Left lung (tissue), 4 donors: ENCODE measurements at regions not wholly inside any gene's neighbourhood (a gene's known extent, or its start where the extent isn't known, plus 50 kb on each side); places are given as distances from the start of the nearest gene placed in this dataset.

Experiments used
- ATAC-seq: fragments of 200-7000 bp; cut with Tn5 transposase; one replicate; pipeline ENCODE4 v1.9.1; 2020; ENCODE audit warnings: moderate library complexity
- DNase-seq, 4 donors: peaks; one replicate each; pipeline ENCODE4 v3.0.0-alpha.2; 2013 to 2020
- H3K27ac ChIP-seq, 2 donors: fragments of 200-600 bp; sonication (generic) in 1 of 2; one replicate each; pipeline versions ENCODE4 v1.5.0 to v1.8.0; 2020 to 2021
- H3K27me3 ChIP-seq, 2 donors: fragments of 200-600 bp; sonication (generic) in 1 of 2; one replicate each; pipeline versions ENCODE4 v1.5.0 to v1.8.0; 2020 to 2021
- H3K36me3 ChIP-seq, 2 donors: fragments of 200-600 bp; sonication (generic) in 1 of 2; one replicate each; pipeline versions ENCODE4 v1.5.0 to v1.8.0; 2020 to 2021
- H3K4me1 ChIP-seq, 2 donors: fragments of 200-600 bp; one replicate each; pipeline ENCODE4 v1.8.0; 2021
- H3K4me3 ChIP-seq, 2 donors: fragments of 200-600 bp; sonication (generic) in 1 of 2; one replicate each; pipeline versions ENCODE4 v1.5.0 to v1.8.0; 2020 to 2021; ENCODE audit warnings: mild to moderate bottlenecking in 1 of 2
- H3K9me3 ChIP-seq, 2 donors: fragments of 200-600 bp; sonication (generic) in 1 of 2; one replicate each; pipeline versions ENCODE4 v1.5.0 to v1.8.0; 2020 to 2021
- CTCF ChIP-seq, 2 donors: fragments of 200-600 bp; sonication (generic) in 1 of 2; IDR thresholded peaks; one replicate each; pipeline versions ENCODE4 v1.5.0 to v1.8.0; 2021; ENCODE audit warnings: antibody characterized with exemption in 2 of 2
- intact Hi-C, 2 donors: fragments of 100-400 bp; cut with DNase I; formaldehyde crosslinking; loops; one replicate each; pipeline versions ENCODE4 v1.11.2 to v1.14.2; 2022
- donor health status: DM: no; HTN: yes; CAD: no.
- donor health status: DM: no; HTN: no; CAD: no.

DNA sequence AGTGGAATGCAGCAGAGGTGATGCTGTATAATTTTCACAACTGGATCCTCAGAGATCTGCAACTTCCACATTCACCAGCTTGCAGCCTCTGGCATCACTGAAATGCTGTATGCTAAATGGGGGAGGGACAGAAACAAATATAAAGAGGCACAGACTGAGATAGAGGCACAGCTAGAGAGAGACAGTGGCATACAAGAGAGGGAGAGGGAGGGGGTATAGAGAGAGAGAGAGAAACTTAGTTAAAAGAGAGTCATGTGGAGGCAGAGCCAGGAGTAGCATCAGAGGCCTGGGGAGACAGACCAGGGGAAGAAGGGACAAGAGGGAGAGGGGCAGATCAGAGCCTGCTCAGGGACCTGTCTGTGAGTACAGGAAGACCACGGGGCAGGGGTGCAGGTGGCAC, 84.5 kb upstream of the GRIK3 start:
- no peak overlapping the region for H3K4me3 ChIP-seq
- H3K27me3 ChIP-seq, result peaks cover 0 to 17% of the 10 kb centered on the region in 2 donors
- peaks cover 0 to 6% of the 10 kb centered on the region in 2 donors for H3K9me3 ChIP-seq
- ATAC-seq, result no peak
- no peak overlapping the region for H3K27ac ChIP-seq
- H3K36me3 ChIP-seq, result no peaks in the 10 kb centered on the region
- no peak for DNase-seq
- TF ChIP-seq CTCF (IDR thresholded peaks at IDR 0.05), result no peak
- intact Hi-C loops, result no loop called here
- H3K4me1 ChIP-seq, result no peaks in the 10 kb centered on the region

DNA sequence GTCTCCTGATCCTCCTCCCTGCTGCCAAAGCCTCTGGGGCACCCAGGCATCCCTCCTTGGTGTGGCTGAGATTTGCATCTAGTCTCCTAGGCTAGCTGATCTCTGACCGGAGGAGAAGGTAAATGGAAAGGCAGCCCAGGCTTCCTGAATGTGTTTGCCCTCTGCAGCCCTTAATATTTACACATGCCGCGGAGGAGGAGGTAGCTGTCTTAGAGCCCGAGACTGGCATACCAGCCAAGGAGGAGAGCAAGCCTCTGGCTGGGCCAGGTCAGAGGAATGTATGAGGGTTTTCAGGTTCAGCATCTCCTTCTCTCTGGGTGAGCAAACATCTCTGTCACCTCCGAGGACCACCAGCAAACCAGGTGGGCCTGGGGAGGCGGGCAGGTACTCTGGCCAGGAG, 86.0 kb upstream of the GRIK3 start:
- DNase-seq (no peak), ATAC-seq (peak; percentile 86)
- intact Hi-C loops, result no loop called here
- H3K36me3 ChIP-seq, result no peaks in the 10 kb centered on the region
- peaks cover 0 to 6% of the 10 kb centered on the region in 2 donors for H3K9me3 ChIP-seq
- no peaks in the 10 kb centered on the region for H3K4me1 ChIP-seq
- H3K27me3 ChIP-seq, result peaks cover 0 to 17% of the 10 kb centered on the region in 2 donors
- no peak overlapping the region for H3K27ac ChIP-seq
- no peak for TF ChIP-seq CTCF (IDR thresholded peaks at IDR 0.05)
- no peak overlapping the region for H3K4me3 ChIP-seq

DNA sequence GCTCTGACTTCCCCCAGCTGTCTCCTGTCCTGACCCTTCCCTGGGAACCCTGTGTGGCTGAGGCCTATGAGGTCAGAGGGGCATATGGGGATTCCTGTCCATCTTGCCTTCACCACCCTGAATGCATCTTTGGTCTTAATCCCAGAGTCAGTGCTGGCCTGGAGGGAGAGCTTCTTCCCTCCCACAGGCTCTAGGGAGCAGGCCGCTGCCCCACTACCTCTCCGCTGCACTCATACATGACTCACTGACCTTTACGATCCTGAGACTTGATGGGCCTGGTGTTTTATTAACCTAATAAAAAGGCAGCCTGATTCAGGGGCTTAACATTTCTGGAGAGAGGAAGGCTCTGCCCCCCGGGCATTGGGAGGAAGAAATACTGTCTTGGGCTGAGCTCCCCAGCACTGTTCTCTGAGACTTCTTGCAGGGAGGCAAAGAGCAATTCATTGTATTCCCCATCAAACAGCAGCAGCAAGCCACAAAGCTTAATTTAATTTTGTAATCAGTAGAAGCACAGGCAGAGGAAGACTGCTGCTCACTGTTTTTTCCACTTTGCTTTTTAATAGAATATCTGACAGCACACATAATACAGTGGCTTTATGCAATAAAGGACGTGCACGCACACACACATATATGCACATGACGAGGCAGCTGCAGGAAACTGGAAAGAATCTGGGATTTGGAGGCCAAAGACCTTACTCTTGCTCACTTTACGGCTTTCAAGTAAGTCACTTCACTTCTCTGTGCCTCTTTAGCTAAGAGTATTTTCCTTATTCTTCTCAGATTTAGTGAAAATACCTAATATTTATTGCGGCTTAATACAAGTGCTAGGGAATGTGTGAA, 89.2 kb upstream of the GRIK3 start:
- intact Hi-C loops, result no loop called here
- Histone ChIP-seq H3K36me3 (no peaks in the 10 kb centered on the region), H3K27me3 (peaks cover 0 to 17% of the 10 kb centered on the region in 2 donors), H3K9me3 (peaks cover 0 to 6% of the 10 kb centered on the region in 2 donors), H3K27ac (no peak overlapping the region), H3K4me1 (no peaks in the 10 kb centered on the region), H3K4me3 (no peak overlapping the region)
- DNase-seq (no peak), ATAC-seq (no peak)
- no peak for TF ChIP-seq CTCF (IDR thresholded peaks at IDR 0.05)

DNA sequence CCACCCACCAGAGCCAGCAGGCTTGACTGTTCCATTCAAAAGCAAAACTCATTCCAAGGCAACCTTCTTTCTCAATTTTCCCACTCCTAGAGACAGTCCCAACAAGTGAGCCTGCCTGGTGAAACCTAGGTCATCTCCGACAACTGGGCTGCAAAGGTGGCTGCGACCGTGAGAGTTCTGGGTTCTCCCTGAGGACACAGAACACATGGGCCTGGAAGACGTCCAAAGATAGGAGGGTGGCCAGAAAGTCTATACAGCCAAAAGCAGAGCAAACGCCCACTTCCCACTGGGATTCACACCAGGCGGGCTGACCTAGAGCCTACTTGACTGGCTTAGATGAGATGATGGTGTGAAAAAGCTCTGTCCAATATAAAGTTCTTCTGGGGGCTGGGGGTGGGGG, 90.2 kb upstream of the GRIK3 start:
- Histone ChIP-seq H3K9me3 (peaks cover 0 to 6% of the 10 kb centered on the region in 2 donors), H3K27ac (no peak overlapping the region), H3K36me3 (no peaks in the 10 kb centered on the region), H3K4me3 (no peak overlapping the region), H3K4me1 (no peaks in the 10 kb centered on the region), H3K27me3 (peaks cover 0 to 11% of the 10 kb centered on the region in 2 donors)
- ATAC-seq (no peak), DNase-seq (no peak)
- TF ChIP-seq CTCF (IDR thresholded peaks at IDR 0.05), result no peak
- intact Hi-C loops, result no loop called here

GRCh38 chr1:37125295-37125694, 91.0 kb upstream of the GRIK3 start:
- Histone ChIP-seq H3K36me3 (no peaks in the 10 kb centered on the region), H3K27ac (no peak overlapping the region), H3K27me3 (peaks cover 0 to 12% of the 10 kb centered on the region in 2 donors), H3K4me1 (no peaks in the 10 kb centered on the region), H3K4me3 (no peak overlapping the region), H3K9me3 (peaks cover 0 to 6% of the 10 kb centered on the region in 2 donors)
- TF ChIP-seq CTCF (IDR thresholded peaks at IDR 0.05), result no peak
- intact Hi-C loops, result no loop called here
- DNase-seq (no peak), ATAC-seq (no peak)
